Lung (tissue), 11 donors: ENCODE measurements at regions not wholly inside any gene's neighbourhood (a gene's known extent, or its start where the extent isn't known, plus 50 kb on each side); places are given as distances from the start of the nearest gene placed in this dataset.
"Not testable (repeated sequence)": the region's sequence is repeated elsewhere in the genome, so short reads cannot be mapped to it uniquely, and the experiment has no call there.

Experiments
- ATAC-seq: fragments of 200-7000 bp; cut with Tn5 transposase; one replicate; pipeline ENCODE4 v1.9.1; 2020; ENCODE audit warnings: moderate number of reproducible peaks; ENCODE audit not compliant: insufficient read depth, low FRiP score
- DNase-seq, 3 donors: peaks; one replicate each; pipeline ENCODE4 v3.0.0-alpha.2; 2013 to 2017
- H3K27ac ChIP-seq, 2 donors: one replicate each; pipeline ENCODE4 v1.5.1; 2013; ENCODE audit warnings: mild to moderate bottlenecking in 2 of 2, moderate library complexity in 2 of 2, control low read depth in 1 of 2, inconsistent platforms in 1 of 2, low read depth in 1 of 2, low read length in 1 of 2
- H3K27me3 ChIP-seq, 3 donors: one replicate each; pipeline ENCODE4 v1.5.1; 2013; ENCODE audit warnings: low read length in 2 of 3; ENCODE audit not compliant: control insufficient read depth in 3 of 3, insufficient read depth in 3 of 3
- H3K36me3 ChIP-seq, 4 donors: one replicate each; pipeline ENCODE4 v1.5.1; 2013; ENCODE audit warnings: low read length in 4 of 4, mild to moderate bottlenecking in 1 of 4, moderate library complexity in 1 of 4; ENCODE audit not compliant: control insufficient read depth in 4 of 4, insufficient read depth in 4 of 4
- H3K4me1 ChIP-seq, 5 donors: one replicate each; pipeline ENCODE4 v1.5.1; 2013; ENCODE audit warnings: low read length in 5 of 5, mild to moderate bottlenecking in 2 of 5, moderate library complexity in 1 of 5; ENCODE audit not compliant: control insufficient read depth in 5 of 5, insufficient read depth in 5 of 5
- H3K4me3 ChIP-seq: one replicate; pipeline ENCODE4 v1.5.1; 2013; ENCODE audit warnings: mild to moderate bottlenecking, control low read depth, moderate library complexity
- H3K9ac ChIP-seq, 2 donors: one replicate each; pipeline ENCODE4 v1.5.1; 2013; ENCODE audit warnings: low read length in 2 of 2, control low read depth in 1 of 2; ENCODE audit not compliant: insufficient read depth in 1 of 2
- H3K9me3 ChIP-seq, 4 donors: one replicate each; pipeline ENCODE4 v1.5.1; 2013; ENCODE audit warnings: low read length in 3 of 4, mild to moderate bottlenecking in 1 of 4, moderate library complexity in 1 of 4; ENCODE audit not compliant: control insufficient read depth in 4 of 4, insufficient read depth in 3 of 4
- WGBS, 2 donors: extraction: QIAGEN DNeasy Blood & Tissue Kit; methylation state at CpG; one replicate each; pipeline ENCODE4 v1.1.7; 2013; 5-methylcytosine and 5-hydroxymethylcytosine counted together
- TF ChIP-seq, protein P1 (sequence below): IDR thresholded peaks from 2 replicates; pipeline ENCODE4 v1.5.1; 2012; ENCODE audit warnings: mild to moderate bottlenecking; ENCODE audit errors: control extremely low read depth, extremely low read depth
- donor health status: control.
- donor health status: control.
- donor health status: Bipolar disorder and iron deficiency.
- donor health status: healthy.
- donor health status: DM: yes; HTN: yes; CAD: no.

- H3K36me3 ChIP-seq, H3K27ac ChIP-seq, H3K4me1 ChIP-seq, H3K9ac ChIP-seq, ATAC-seq, DNase-seq, H3K9me3 ChIP-seq, H3K27me3 ChIP-seq, H3K4me3 ChIP-seq: not testable (repeated sequence)
- WGBS, 2 donors, result 95 to 96% methylated on average over 36 to 48 of the region's 53 CpGs
Measured at GRCh38 chr1:176396604-176397395, 66.2 kb upstream of the PAPPA2 start.

DNA sequence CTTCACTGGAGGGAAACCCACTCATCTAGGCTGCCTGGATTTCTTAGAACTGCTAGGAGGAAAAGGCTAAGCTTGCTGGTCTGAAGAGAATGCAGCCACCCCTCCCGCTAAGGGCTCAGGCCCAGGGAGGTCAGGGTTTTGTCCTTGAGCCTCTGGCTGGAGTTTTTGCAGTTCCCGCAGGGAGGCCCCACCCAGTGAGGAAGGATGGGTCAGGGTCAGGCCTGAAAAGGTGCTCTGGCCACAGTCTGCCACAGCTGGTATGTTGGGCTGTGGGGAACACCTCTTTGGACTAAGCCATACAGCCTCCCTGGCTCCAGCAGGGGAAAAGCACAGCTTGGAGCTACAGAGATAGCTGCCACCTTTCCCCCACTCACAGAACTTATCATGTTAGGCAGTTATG lies 71.4 kb upstream of the PAPPA2 start:
- TF ChIP-seq, protein P1, sequence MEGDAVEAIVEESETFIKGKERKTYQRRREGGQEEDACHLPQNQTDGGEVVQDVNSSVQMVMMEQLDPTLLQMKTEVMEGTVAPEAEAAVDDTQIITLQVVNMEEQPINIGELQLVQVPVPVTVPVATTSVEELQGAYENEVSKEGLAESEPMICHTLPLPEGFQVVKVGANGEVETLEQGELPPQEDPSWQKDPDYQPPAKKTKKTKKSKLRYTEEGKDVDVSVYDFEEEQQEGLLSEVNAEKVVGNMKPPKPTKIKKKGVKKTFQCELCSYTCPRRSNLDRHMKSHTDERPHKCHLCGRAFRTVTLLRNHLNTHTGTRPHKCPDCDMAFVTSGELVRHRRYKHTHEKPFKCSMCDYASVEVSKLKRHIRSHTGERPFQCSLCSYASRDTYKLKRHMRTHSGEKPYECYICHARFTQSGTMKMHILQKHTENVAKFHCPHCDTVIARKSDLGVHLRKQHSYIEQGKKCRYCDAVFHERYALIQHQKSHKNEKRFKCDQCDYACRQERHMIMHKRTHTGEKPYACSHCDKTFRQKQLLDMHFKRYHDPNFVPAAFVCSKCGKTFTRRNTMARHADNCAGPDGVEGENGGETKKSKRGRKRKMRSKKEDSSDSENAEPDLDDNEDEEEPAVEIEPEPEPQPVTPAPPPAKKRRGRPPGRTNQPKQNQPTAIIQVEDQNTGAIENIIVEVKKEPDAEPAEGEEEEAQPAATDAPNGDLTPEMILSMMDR, result no peak
- Histone ChIP-seq H3K27me3 (no peaks in the 10 kb centered on the region), H3K9me3 (no peaks in the 10 kb centered on the region), H3K4me1 (no peaks in the 10 kb centered on the region), H3K36me3 (no peaks in the 10 kb centered on the region), H3K4me3 (no peak overlapping the region), H3K9ac (no peak overlapping the region), H3K27ac (no peak overlapping the region)
- no peak for ATAC-seq
- 79 to 88% methylated on average over 2 of the region's 2 CpGs for WGBS, 2 donors
- no peak for DNase-seq

GRCh38 chr1:176384841-176385240 lies 78.1 kb upstream of the PAPPA2 start:
- Histone ChIP-seq H3K27me3 (no peaks in the 10 kb centered on the region), H3K4me1 (no peaks in the 10 kb centered on the region), H3K9ac (no peak overlapping the region), H3K36me3 (no peaks in the 10 kb centered on the region), H3K27ac (no peak overlapping the region), H3K9me3 (no peaks in the 10 kb centered on the region), H3K4me3 (no peak overlapping the region)
- TF ChIP-seq, protein P1, result no peak
- DNase-seq (no peak), ATAC-seq (no peak)

GRCh38 chr1:176382163-176382562 lies 80.8 kb upstream of the PAPPA2 start:
- TF ChIP-seq, protein P1, result no peak
- H3K36me3 ChIP-seq, result no peaks in the 10 kb centered on the region
- no peaks in the 10 kb centered on the region for H3K9me3 ChIP-seq
- H3K4me3 ChIP-seq, result no peak overlapping the region
- no peak overlapping the region for H3K9ac ChIP-seq
- DNase-seq (no peak), ATAC-seq (no peak)
- H3K27me3 ChIP-seq, result no peaks in the 10 kb centered on the region
- H3K27ac ChIP-seq, result no peak overlapping the region
- WGBS, 2 donors, result 56 to 88% methylated on average over 1 of the region's 1 CpG
- H3K4me1 ChIP-seq, result no peaks in the 10 kb centered on the region
